SK-N-SH (cell line): ENCODE measurements at regions not wholly inside any gene's neighbourhood (a gene's known extent, or its start where the extent isn't known, plus 50 kb on each side); places are given as distances from the start of the nearest gene placed in this dataset.

Experiments
- CTCF ChIA-PET: fragments of 300-600, 350-600 bp; formaldehyde crosslinking; extraction: SDS; loops from one replicate; lab custom pipeline; 2021; lab: Yijun Ruan, JAX
- POLR2A ChIA-PET: fragments of 350-600 bp; sonication (Branson Sonifier 250); formaldehyde crosslinking; extraction: SDS; loops from one replicate; lab custom pipeline; 2020; ENCODE audit warnings: antibody characterized with exemption, inconsistent platforms; lab: Yijun Ruan, JAX
- DNase-seq: peaks from one replicate; pipeline ENCODE4 v3.0.0; 2012
- H2AFZ ChIP-seq: fragments of 200-600 bp; sonication (generic); 2 replicates; pipeline ENCODE4 v1.8.1; 2016; ENCODE audit warnings: antibody characterized with exemption, mild to moderate bottlenecking, low read depth
- H3F3A ChIP-seq: fragments of 200-600 bp; sonication (generic); replicated peaks from 2 replicates; pipeline ENCODE3; 2016; ENCODE audit warnings: antibody characterized with exemption, mild to moderate bottlenecking; ENCODE audit not compliant: insufficient read depth
- H3K27ac ChIP-seq, 2 experiments: fragments of 200-500 bp in 1 of 2; fragments of 200-600 bp in 1 of 2; sonication (Bioruptor generic) in 1 of 2; sonication (generic), shearing (Covaris generic) in 1 of 2; 2 replicates each; pipeline versions ENCODE4 v1.5.1 to v1.6.1; 2014 to 2016; ENCODE audit warnings: low read depth in 2 of 2, inconsistent platforms in 1 of 2, low read length in 1 of 2, mild to moderate bottlenecking in 1 of 2, mixed read lengths in 1 of 2
- H3K27me3 ChIP-seq: fragments of 200-600 bp; sonication (generic), shearing (Covaris generic); 2 replicates; pipeline ENCODE4 v1.6.1; 2016; ENCODE audit warnings: mixed run types; ENCODE audit not compliant: insufficient read depth
- H3K36me3 ChIP-seq, 2 experiments: fragments of 200-500 bp in 1 of 2; fragments of 200-600 bp in 1 of 2; sonication (Bioruptor generic) in 1 of 2; sonication (generic) in 1 of 2; replicated peaks in 1 of 2; 2 replicates each; pipeline versions ENCODE3 to v1.5.1; 2014 to 2016; ENCODE audit warnings: low read length in 1 of 2, mild to moderate bottlenecking in 1 of 2; ENCODE audit not compliant: insufficient read depth in 2 of 2, control insufficient read depth in 1 of 2
- H3K4me1 ChIP-seq, 2 experiments: fragments of 200-500 bp in 1 of 2; fragments of 200-600 bp in 1 of 2; sonication (Bioruptor generic) in 1 of 2; sonication (generic), shearing (Covaris generic) in 1 of 2; 2 replicates each; pipeline versions ENCODE4 v1.5.1 to v1.6.1; 2014 to 2016; ENCODE audit warnings: low read depth in 1 of 2, low read length in 1 of 2, mixed run types in 1 of 2; ENCODE audit not compliant: insufficient read depth in 2 of 2, control insufficient read depth in 1 of 2
- H3K4me2 ChIP-seq: fragments of 200-600 bp; sonication (generic), shearing (Covaris generic); 2 replicates; pipeline ENCODE4 v1.6.1; 2017; ENCODE audit warnings: mixed run types
- H3K4me3 ChIP-seq, 2 experiments: fragments of 200-500 bp in 1 of 2; fragments of 200-600 bp in 1 of 2; sonication (Bioruptor generic) in 1 of 2; sonication (generic), shearing (Covaris generic) in 1 of 2; 2 replicates each; pipeline versions ENCODE4 v1.5.1 to v1.8.1; 2014 to 2016; ENCODE audit warnings: low read depth in 2 of 2, inconsistent platforms in 1 of 2, low read length in 1 of 2, mild to moderate bottlenecking in 1 of 2, mixed read lengths in 1 of 2, moderate library complexity in 1 of 2
- H3K79me2 ChIP-seq: fragments of 200-600 bp; sonication (generic); 2 replicates; pipeline ENCODE4 v1.8.1; 2017; ENCODE audit warnings: mild to moderate bottlenecking; ENCODE audit not compliant: insufficient read depth
- H3K9ac ChIP-seq: fragments of 200-600 bp; sonication (generic); 2 replicates; pipeline ENCODE4 v1.6.1; 2017; ENCODE audit warnings: mixed run types
- H3K9me2 ChIP-seq: fragments of 200-600 bp; sonication (generic); 2 replicates; pipeline ENCODE4 v1.6.1; 2017; ENCODE audit warnings: mixed run types
- H3K9me3 ChIP-seq: fragments of 200-600 bp; sonication (generic); 2 replicates; pipeline ENCODE4 v1.6.1; 2017; ENCODE audit warnings: mixed run types, mild to moderate bottlenecking, moderate library complexity
- H4K20me1 ChIP-seq: fragments of 200-600 bp; sonication (generic); 2 replicates; pipeline ENCODE4 v1.6.1; 2017; ENCODE audit warnings: mild to moderate bottlenecking, mixed run types; ENCODE audit not compliant: insufficient read depth
- CHD2 ChIP-seq: fragments of 150-350 bp; IDR thresholded peaks from 2 replicates; pipeline ENCODE4 v1.6.1; 2018; ENCODE audit warnings: low read length; ENCODE audit not compliant: partially characterized antibody
- EP300 ChIP-seq, 2 experiments: IDR thresholded peaks; 2 replicates each; pipeline versions ENCODE4 v1.4.0 to v1.6.1; 2012; ENCODE audit warnings: borderline replicate concordance in 1 of 2, low read depth in 1 of 2, low read length in 1 of 2
- EZH2phosphoT487 ChIP-seq: fragments of 200-600 bp; sonication (generic); IDR thresholded peaks from 2 replicates; pipeline ENCODE4 v1.6.1; 2017; ENCODE audit warnings: low read depth, mixed run types, mild to moderate bottlenecking, antibody characterized with exemption, moderate library complexity, borderline replicate concordance
- FOSL2 ChIP-seq: IDR thresholded peaks from 2 replicates; pipeline ENCODE4 v1.4.0; 2012; ENCODE audit warnings: low read depth, mild to moderate bottlenecking, moderate library complexity, borderline replicate concordance
- FOXJ3 ChIP-seq: sonication (generic); formaldehyde crosslinking; IDR thresholded peaks from 2 replicates; pipeline ENCODE4 v1.5.1; 2020; ENCODE audit warnings: mild to moderate bottlenecking, missing genetic modification reagents
- FOXM1 ChIP-seq: IDR thresholded peaks from 2 replicates; pipeline ENCODE4 v1.4.0; 2012; ENCODE audit warnings: low read depth, mild to moderate bottlenecking
- MAX ChIP-seq: IDR thresholded peaks from 2 replicates; pipeline ENCODE4 v1.4.0; 2012; ENCODE audit warnings: low read depth
- MEF2A ChIP-seq: IDR thresholded peaks from 2 replicates; pipeline ENCODE4 v1.4.0; 2012; ENCODE audit warnings: low read depth, borderline replicate concordance
- NRF1 ChIP-seq: IDR thresholded peaks from 2 replicates; pipeline ENCODE4 v1.6.1; 2012; ENCODE audit warnings: low read depth, mild to moderate bottlenecking, low read length
- RFX5 ChIP-seq: IDR thresholded peaks from 2 replicates; pipeline ENCODE4 v1.6.1; 2012; ENCODE audit warnings: mild to moderate bottlenecking, improper control_type of control experiment, low read length
- SIN3A ChIP-seq: IDR thresholded peaks from 2 replicates; pipeline ENCODE4 v1.6.1; 2012; ENCODE audit warnings: low read depth, mild to moderate bottlenecking, low read length, moderate library complexity, borderline replicate concordance
- SMC3 ChIP-seq: IDR thresholded peaks from 2 replicates; pipeline ENCODE4 v1.6.1; 2012; ENCODE audit warnings: low read depth, low read length, improper control_type of control experiment
- TCF12 ChIP-seq: IDR thresholded peaks from 2 replicates; pipeline ENCODE4 v1.4.0; 2012
- TEAD4 ChIP-seq: IDR thresholded peaks from 2 replicates; pipeline ENCODE4 v1.4.0; 2012; ENCODE audit warnings: mild to moderate bottlenecking, borderline replicate concordance; ENCODE audit not compliant: insufficient read depth
- USF1 ChIP-seq: IDR thresholded peaks from 2 replicates; pipeline ENCODE4 v1.4.0; 2012; ENCODE audit warnings: low read depth, borderline replicate concordance
- USF2 ChIP-seq: fragments of 150-350 bp; IDR thresholded peaks from 2 replicates; pipeline ENCODE4 v1.6.1; 2017; ENCODE audit warnings: antibody characterized with exemption, low read length, low read depth, borderline replicate concordance
- WGBS: methylation state at CpG from one replicate; pipeline ENCODE4 v1.1.6; 2017; ENCODE audit warnings: low lambda C conversion rate; 5-methylcytosine and 5-hydroxymethylcytosine counted together

GRCh38 chr10:3858051-3858845 lies 73.2 kb upstream of the KLF6 start:
- Histone ChIP-seq H3K4me1 (peaks cover 6 to 8% of the 10 kb centered on the region in 2 experiments; a peak in 2 of 4 replicates), H4K20me1 (no peaks in the 10 kb centered on the region), H3K79me2 (no peaks in the 10 kb centered on the region), H2AFZ (no peak overlapping the region), H3K4me2 (no peak overlapping the region), H3K36me3 (no peaks in the 10 kb centered on the region), H3K27ac (no peak overlapping the region), H3K9me2 (no peaks in the 10 kb centered on the region), H3K4me3 (no peak overlapping the region), H3K9me3 (no peaks in the 10 kb centered on the region), H3K9ac (no peak overlapping the region), H3F3A (peaks cover 4% of the 10 kb centered on the region), H3K27me3 (no peaks in the 10 kb centered on the region)
- CTCF ChIA-PET, result no interaction called here
- WGBS, result 78% methylated on average over 11 of the region's 12 CpGs
- TF ChIP-seq TEAD4 (no peak), EP300 (IDR thresholded peaks at IDR 0.05; ENCODE audit: borderline replicate concordance in 1 of 2, low read depth in 1 of 2, low read length in 1 of 2) (no peak), FOXM1 (no peak), EZH2phosphoT487 (no peak), CHD2 (no peak), MAX (no peak), SIN3A (no peak), USF1 (no peak), NRF1 (no peak), MEF2A (no peak), FOXJ3 (CRISPR knock-in tag) (no peak), USF2 (no peak), SMC3 (no peak)
- POLR2A ChIA-PET, result no interaction called here
- no peak for DNase-seq

- TF ChIP-seq TCF12, result no peak
- no peak for TF ChIP-seq FOSL2
- no peak for TF ChIP-seq RFX5
- TF ChIP-seq, all 33 proteins: peak for 0
- Histone ChIP-seq H3K9ac (no peak overlapping the region), H3F3A (peaks cover 11% of the 10 kb centered on the region), H3K9me2 (no peaks in the 10 kb centered on the region), H3K4me1 (peaks cover 8 to 11% of the 10 kb centered on the region in 2 experiments; a peak in 2 of 4 replicates), H2AFZ (no peak overlapping the region), H3K27ac (no peak overlapping the region), H3K4me3 (no peak overlapping the region), H4K20me1 (no peaks in the 10 kb centered on the region), H3K9me3 (no peaks in the 10 kb centered on the region), H3K79me2 (no peaks in the 10 kb centered on the region), H3K36me3 (no peaks in the 10 kb centered on the region), H3K4me2 (no peak overlapping the region), H3K27me3 (no peaks in the 10 kb centered on the region)
- WGBS, result 89% methylated on average over 7 of the region's 8 CpGs
- ChIA-PET CTCF (no interaction called here), POLR2A (no interaction called here)
- DNase-seq, result no peak
These were observed 72.3 kb upstream of the KLF6 start for GRCh38 chr10:3857318-3857717.
